ENCODE measurements at regions not wholly inside any gene's neighbourhood (a gene's known extent, or its start where the extent isn't known, plus 50 kb on each side); places are given as distances from the start of the nearest gene placed in this dataset.

DNA sequence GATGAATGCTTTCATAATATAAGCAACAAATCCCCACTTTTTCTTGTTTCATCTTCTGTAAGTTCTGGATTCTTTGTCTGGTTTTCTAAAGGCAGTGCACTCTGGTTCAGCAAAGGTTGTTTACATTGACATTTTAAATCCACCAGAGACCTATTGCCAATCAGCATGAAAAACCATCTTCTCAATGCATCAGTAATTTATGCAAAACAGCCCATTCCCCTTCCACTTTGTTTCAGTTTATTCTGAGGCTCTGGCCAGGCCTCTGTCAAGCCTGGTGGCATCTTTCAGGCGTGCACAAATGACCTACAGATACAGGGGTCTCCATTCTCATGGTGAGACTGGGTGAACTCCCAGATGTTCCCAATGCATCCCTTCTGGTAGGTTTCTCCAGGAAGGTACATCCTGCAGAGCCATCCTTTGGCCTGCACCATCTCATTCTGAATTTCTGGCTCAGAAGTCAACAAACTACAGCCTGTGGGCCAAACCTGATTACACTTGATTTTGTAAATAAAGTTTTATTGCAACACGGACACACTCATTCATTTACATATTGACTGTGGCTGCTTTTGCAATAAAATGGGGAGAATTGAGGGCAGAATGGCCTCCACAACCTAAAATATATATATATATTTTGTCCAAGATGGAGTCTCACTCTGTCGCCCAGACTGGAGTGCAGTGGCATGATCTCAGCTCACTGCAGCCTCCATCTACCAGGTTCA, 405.4 kb downstream of the PREX1 start:
- ATAC-seq, result no peak
- TF ChIP-seq, protein P1, sequence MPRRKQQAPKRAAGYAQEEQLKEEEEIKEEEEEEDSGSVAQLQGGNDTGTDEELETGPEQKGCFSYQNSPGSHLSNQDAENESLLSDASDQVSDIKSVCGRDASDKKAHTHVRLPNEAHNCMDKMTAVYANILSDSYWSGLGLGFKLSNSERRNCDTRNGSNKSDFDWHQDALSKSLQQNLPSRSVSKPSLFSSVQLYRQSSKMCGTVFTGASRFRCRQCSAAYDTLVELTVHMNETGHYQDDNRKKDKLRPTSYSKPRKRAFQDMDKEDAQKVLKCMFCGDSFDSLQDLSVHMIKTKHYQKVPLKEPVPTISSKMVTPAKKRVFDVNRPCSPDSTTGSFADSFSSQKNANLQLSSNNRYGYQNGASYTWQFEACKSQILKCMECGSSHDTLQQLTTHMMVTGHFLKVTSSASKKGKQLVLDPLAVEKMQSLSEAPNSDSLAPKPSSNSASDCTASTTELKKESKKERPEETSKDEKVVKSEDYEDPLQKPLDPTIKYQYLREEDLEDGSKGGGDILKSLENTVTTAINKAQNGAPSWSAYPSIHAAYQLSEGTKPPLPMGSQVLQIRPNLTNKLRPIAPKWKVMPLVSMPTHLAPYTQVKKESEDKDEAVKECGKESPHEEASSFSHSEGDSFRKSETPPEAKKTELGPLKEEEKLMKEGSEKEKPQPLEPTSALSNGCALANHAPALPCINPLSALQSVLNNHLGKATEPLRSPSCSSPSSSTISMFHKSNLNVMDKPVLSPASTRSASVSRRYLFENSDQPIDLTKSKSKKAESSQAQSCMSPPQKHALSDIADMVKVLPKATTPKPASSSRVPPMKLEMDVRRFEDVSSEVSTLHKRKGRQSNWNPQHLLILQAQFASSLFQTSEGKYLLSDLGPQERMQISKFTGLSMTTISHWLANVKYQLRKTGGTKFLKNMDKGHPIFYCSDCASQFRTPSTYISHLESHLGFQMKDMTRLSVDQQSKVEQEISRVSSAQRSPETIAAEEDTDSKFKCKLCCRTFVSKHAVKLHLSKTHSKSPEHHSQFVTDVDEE (CRISPR knock-in tag; IDR thresholded peaks at IDR 0.05), result no peak
- TF ChIP-seq ZNF8 (CRISPR knock-in tag; IDR thresholded peaks at IDR 0.05), result no peak
- no peak for TF ChIP-seq ZFP30 (CRISPR knock-in tag; IDR thresholded peaks at IDR 0.05)
- TF ChIP-seq, protein P2, sequence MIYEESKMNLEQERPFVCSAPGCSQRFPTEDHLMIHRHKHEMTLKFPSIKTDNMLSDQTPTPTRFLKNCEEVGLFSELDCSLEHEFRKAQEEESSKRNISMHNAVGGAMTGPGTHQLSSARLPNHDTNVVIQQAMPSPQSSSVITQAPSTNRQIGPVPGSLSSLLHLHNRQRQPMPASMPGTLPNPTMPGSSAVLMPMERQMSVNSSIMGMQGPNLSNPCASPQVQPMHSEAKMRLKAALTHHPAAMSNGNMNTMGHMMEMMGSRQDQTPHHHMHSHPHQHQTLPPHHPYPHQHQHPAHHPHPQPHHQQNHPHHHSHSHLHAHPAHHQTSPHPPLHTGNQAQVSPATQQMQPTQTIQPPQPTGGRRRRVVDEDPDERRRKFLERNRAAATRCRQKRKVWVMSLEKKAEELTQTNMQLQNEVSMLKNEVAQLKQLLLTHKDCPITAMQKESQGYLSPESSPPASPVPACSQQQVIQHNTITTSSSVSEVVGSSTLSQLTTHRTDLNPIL (CRISPR knock-in tag; IDR thresholded peaks at IDR 0.05; ENCODE audit: low read depth), result no peak
- TF ChIP-seq OSR1 (CRISPR knock-in tag; IDR thresholded peaks at IDR 0.05), result no peak
- no peak for TF ChIP-seq GLIS3 (CRISPR knock-in tag; IDR thresholded peaks at IDR 0.05)
- no peak for TF ChIP-seq ISL1 (CRISPR knock-in tag; IDR thresholded peaks at IDR 0.05)
- no peak for TF ChIP-seq ARNTL (CRISPR knock-in tag; IDR thresholded peaks at IDR 0.05; ENCODE audit: borderline replicate concordance, low read depth)
- TF ChIP-seq ZC3H10 (CRISPR knock-in tag; IDR thresholded peaks at IDR 0.05), result no peak
- TF ChIP-seq RARB (CRISPR knock-in tag; IDR thresholded peaks at IDR 0.05), result no peak
- TF ChIP-seq CSDC2 (CRISPR knock-in tag; IDR thresholded peaks at IDR 0.05), result no peak
- TF ChIP-seq ZNF70 (CRISPR knock-in tag; IDR thresholded peaks at IDR 0.05), result no peak
- no peak for TF ChIP-seq TCF4 (CRISPR knock-in tag; IDR thresholded peaks at IDR 0.05; ENCODE audit: borderline replicate concordance)
- TF ChIP-seq ESRRG (CRISPR knock-in tag; IDR thresholded peaks at IDR 0.05), result no peak
- TF ChIP-seq, protein P3, sequence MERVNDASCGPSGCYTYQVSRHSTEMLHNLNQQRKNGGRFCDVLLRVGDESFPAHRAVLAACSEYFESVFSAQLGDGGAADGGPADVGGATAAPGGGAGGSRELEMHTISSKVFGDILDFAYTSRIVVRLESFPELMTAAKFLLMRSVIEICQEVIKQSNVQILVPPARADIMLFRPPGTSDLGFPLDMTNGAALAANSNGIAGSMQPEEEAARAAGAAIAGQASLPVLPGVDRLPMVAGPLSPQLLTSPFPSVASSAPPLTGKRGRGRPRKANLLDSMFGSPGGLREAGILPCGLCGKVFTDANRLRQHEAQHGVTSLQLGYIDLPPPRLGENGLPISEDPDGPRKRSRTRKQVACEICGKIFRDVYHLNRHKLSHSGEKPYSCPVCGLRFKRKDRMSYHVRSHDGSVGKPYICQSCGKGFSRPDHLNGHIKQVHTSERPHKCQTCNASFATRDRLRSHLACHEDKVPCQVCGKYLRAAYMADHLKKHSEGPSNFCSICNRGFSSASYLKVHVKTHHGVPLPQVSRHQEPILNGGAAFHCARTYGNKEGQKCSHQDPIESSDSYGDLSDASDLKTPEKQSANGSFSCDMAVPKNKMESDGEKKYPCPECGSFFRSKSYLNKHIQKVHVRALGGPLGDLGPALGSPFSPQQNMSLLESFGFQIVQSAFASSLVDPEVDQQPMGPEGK (CRISPR knock-in tag; IDR thresholded peaks at IDR 0.05; ENCODE audit: borderline replicate concordance), result no peak
- TF ChIP-seq TOX (CRISPR knock-in tag; IDR thresholded peaks at IDR 0.05; ENCODE audit: borderline replicate concordance), result no peak
- TF ChIP-seq ZFP3 (CRISPR knock-in tag; IDR thresholded peaks at IDR 0.05), result no peak

DNA sequence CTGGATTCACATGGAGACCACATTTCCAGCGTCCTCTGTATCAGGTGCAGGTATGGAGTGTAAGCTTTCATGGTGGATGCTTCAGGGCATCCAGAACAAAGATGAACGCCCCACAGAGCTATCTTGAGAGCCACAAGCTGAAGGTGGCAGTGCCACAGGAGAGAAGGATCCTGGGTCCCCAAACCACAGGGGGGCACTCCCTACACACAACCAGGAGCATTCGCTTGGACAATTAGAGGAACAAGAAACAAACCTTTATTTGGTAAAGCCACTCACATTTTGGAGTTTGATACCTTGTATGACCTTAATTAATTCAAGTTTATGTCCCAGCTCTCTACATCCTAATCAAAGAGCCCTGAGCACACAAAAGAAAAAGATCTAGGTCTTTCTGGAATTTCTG, 406.3 kb downstream of the PREX1 start:
- ATAC-seq, result no peak
- TF ChIP-seq TCF4 (CRISPR knock-in tag; IDR thresholded peaks at IDR 0.05; ENCODE audit: borderline replicate concordance), result no peak
- TF ChIP-seq ARNTL (CRISPR knock-in tag; IDR thresholded peaks at IDR 0.05; ENCODE audit: borderline replicate concordance, low read depth), result no peak
- TF ChIP-seq ZNF70 (CRISPR knock-in tag; IDR thresholded peaks at IDR 0.05), result no peak
- TF ChIP-seq, protein P4, sequence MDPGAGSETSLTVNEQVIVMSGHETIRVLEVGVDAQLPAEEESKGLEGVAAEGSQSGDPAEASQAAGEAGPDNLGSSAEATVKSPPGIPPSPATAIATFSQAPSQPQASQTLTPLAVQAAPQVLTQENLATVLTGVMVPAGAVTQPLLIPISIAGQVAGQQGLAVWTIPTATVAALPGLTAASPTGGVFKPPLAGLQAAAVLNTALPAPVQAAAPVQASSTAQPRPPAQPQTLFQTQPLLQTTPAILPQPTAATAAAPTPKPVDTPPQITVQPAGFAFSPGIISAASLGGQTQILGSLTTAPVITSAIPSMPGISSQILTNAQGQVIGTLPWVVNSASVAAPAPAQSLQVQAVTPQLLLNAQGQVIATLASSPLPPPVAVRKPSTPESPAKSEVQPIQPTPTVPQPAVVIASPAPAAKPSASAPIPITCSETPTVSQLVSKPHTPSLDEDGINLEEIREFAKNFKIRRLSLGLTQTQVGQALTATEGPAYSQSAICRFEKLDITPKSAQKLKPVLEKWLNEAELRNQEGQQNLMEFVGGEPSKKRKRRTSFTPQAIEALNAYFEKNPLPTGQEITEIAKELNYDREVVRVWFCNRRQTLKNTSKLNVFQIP (CRISPR knock-in tag; IDR thresholded peaks at IDR 0.05; ENCODE audit: borderline replicate concordance, low read depth), result no peak

DNA sequence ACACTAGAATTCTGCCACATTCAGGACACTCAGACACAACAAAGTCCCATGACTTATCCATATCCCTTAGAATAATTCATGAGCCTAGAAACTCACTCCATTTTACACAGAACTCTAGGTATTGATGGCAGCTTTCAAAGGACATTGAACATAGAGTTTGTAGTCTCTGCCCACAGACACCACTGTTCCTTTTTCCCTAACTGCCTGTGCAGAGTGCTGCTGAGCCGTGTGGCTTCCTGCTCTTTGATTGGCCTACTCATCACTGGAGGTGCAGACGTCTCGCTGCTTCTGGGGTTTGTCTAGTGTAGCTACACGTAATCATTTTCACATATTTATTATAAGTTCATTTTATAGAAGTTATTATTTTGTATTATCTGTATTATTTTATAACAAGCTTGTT, 407.6 kb downstream of the PREX1 start:
- TF ChIP-seq BACH2 (CRISPR knock-in tag; IDR thresholded peaks at IDR 0.05; ENCODE audit: borderline replicate concordance) (no peak), ZNF8 (CRISPR knock-in tag; IDR thresholded peaks at IDR 0.05) (no peak), ESRRG (CRISPR knock-in tag; IDR thresholded peaks at IDR 0.05) (no peak), PPARA (CRISPR knock-in tag; IDR thresholded peaks at IDR 0.05; ENCODE audit: borderline replicate concordance) (no peak), TOX (CRISPR knock-in tag; IDR thresholded peaks at IDR 0.05; ENCODE audit: borderline replicate concordance) (no peak), ZFP30 (CRISPR knock-in tag; IDR thresholded peaks at IDR 0.05) (no peak), SNAI2 (CRISPR knock-in tag; IDR thresholded peaks at IDR 0.05) (no peak), ISL1 (CRISPR knock-in tag; IDR thresholded peaks at IDR 0.05) (no peak), ARNTL (CRISPR knock-in tag; IDR thresholded peaks at IDR 0.05; ENCODE audit: borderline replicate concordance, low read depth) (no peak), TCF4 (CRISPR knock-in tag; IDR thresholded peaks at IDR 0.05; ENCODE audit: borderline replicate concordance) (no peak), CSDC2 (CRISPR knock-in tag; IDR thresholded peaks at IDR 0.05) (no peak), ZFP3 (CRISPR knock-in tag; IDR thresholded peaks at IDR 0.05) (no peak), RARB (CRISPR knock-in tag; IDR thresholded peaks at IDR 0.05) (no peak)
- TF ChIP-seq, protein P5, sequence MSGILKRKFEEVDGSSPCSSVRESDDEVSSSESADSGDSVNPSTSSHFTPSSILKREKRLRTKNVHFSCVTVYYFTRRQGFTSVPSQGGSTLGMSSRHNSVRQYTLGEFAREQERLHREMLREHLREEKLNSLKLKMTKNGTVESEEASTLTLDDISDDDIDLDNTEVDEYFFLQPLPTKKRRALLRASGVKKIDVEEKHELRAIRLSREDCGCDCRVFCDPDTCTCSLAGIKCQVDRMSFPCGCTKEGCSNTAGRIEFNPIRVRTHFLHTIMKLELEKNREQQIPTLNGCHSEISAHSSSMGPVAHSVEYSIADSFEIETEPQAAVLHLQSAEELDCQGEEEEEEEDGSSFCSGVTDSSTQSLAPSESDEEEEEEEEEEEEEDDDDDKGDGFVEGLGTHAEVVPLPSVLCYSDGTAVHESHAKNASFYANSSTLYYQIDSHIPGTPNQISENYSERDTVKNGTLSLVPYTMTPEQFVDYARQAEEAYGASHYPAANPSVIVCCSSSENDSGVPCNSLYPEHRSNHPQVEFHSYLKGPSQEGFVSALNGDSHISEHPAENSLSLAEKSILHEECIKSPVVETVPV (CRISPR knock-in tag; IDR thresholded peaks at IDR 0.05), result no peak
- TF ChIP-seq, protein P3 (CRISPR knock-in tag; IDR thresholded peaks at IDR 0.05; ENCODE audit: borderline replicate concordance), result no peak
- no peak for ATAC-seq

Measured in SK-N-SH treated with all-trans-retinoic acid at 6 μM for 48 hours (cell line).